H9 (cell line): ENCODE measurements at regions not wholly inside any gene's neighbourhood (a gene's known extent, or its start where the extent isn't known, plus 50 kb on each side); places are given as distances from the start of the nearest gene placed in this dataset.

Experiments used
- DNase-seq: peaks from one replicate; pipeline ENCODE4 v3.0.0-alpha.2; 2017
- H2AFZ ChIP-seq: one replicate; pipeline ENCODE4 v1.6.1; 2013; ENCODE audit warnings: mild to moderate bottlenecking, low read length, control low read depth, moderate library complexity
- H2AK5ac ChIP-seq: 2 replicates; pipeline ENCODE4 v1.6.1; 2013; ENCODE audit warnings: low read length, control low read depth, mixed read lengths; ENCODE audit not compliant: insufficient read length
- H2BK120ac ChIP-seq: one replicate; pipeline ENCODE4 v1.6.1; 2013; ENCODE audit warnings: low read depth, mild to moderate bottlenecking, low read length, control low read depth, inconsistent platforms; ENCODE audit not compliant: poor library complexity, severe bottlenecking
- H2BK12ac ChIP-seq: 2 replicates; pipeline ENCODE4 v1.6.1; 2013; ENCODE audit warnings: low read length, control low read depth, mixed read lengths, low read depth; ENCODE audit not compliant: insufficient read length
- H2BK15ac ChIP-seq: 2 replicates; pipeline ENCODE4 v1.6.1; 2013; ENCODE audit warnings: low read depth, low read length, control low read depth
- H2BK20ac ChIP-seq: one replicate; pipeline ENCODE4 v1.6.1; 2013; ENCODE audit warnings: low read depth, mild to moderate bottlenecking, low read length, control low read depth, inconsistent platforms; ENCODE audit not compliant: poor library complexity, severe bottlenecking
- H2BK5ac ChIP-seq: 2 replicates; pipeline ENCODE4 v1.6.1; 2013; ENCODE audit warnings: low read length, control low read depth, mixed read lengths; ENCODE audit not compliant: insufficient read length
- H3K14ac ChIP-seq: 2 replicates; pipeline ENCODE4 v1.6.1; 2013; ENCODE audit warnings: low read length, control low read depth; ENCODE audit not compliant: insufficient read depth
- H3K18ac ChIP-seq: 2 replicates; pipeline ENCODE4 v1.6.1; 2013; ENCODE audit warnings: low read depth, mild to moderate bottlenecking, mixed read lengths, low read length, control low read depth; ENCODE audit not compliant: insufficient read length
- H3K23ac ChIP-seq: 2 replicates; pipeline ENCODE4 v1.6.1; 2013; ENCODE audit warnings: low read length, control low read depth, mixed read lengths, low read depth; ENCODE audit not compliant: insufficient read length
- H3K23me2 ChIP-seq: 2 replicates; pipeline ENCODE4 v1.6.1; 2013; ENCODE audit warnings: low read depth, mild to moderate bottlenecking, mixed read lengths, low read length, control low read depth; ENCODE audit not compliant: insufficient read length, poor library complexity, severe bottlenecking
- H3K27ac ChIP-seq: 2 replicates; pipeline ENCODE4 v1.5.1; 2013; ENCODE audit warnings: low read length, control low read depth, mixed read lengths, low read depth; ENCODE audit not compliant: insufficient read length
- H3K27me3 ChIP-seq: 2 replicates; pipeline ENCODE4 v1.6.1; 2013; ENCODE audit warnings: low read length, control low read depth, inconsistent platforms; ENCODE audit not compliant: insufficient read depth
- H3K4ac ChIP-seq: 2 replicates; pipeline ENCODE4 v1.6.1; 2013; ENCODE audit warnings: low read depth, mild to moderate bottlenecking, control low read depth, inconsistent platforms, low read length, moderate library complexity
- H3K4me1 ChIP-seq: 2 replicates; pipeline ENCODE4 v1.6.1; 2013; ENCODE audit warnings: low read length, control low read depth, inconsistent platforms; ENCODE audit not compliant: insufficient read depth
- H3K4me2 ChIP-seq: 2 replicates; pipeline ENCODE4 v1.6.1; 2013; ENCODE audit warnings: low read length, control low read depth, mixed read lengths; ENCODE audit not compliant: insufficient read length, insufficient read depth
- H3K56ac ChIP-seq: 2 replicates; pipeline ENCODE4 v1.6.1; 2013; ENCODE audit warnings: low read depth, mild to moderate bottlenecking, mixed read lengths, low read length, control low read depth; ENCODE audit not compliant: insufficient read length
- H3K79me1 ChIP-seq: 2 replicates; pipeline ENCODE4 v1.6.1; 2013; ENCODE audit warnings: low read depth, mild to moderate bottlenecking, moderate library complexity, low read length, control low read depth, inconsistent platforms; ENCODE audit not compliant: insufficient read depth, poor library complexity, severe bottlenecking
- H3K79me2 ChIP-seq: 2 replicates; pipeline ENCODE4 v1.6.1; 2013; ENCODE audit warnings: low read length, control low read depth, inconsistent platforms; ENCODE audit not compliant: insufficient read depth
- H3K9ac ChIP-seq: 2 replicates; pipeline ENCODE4 v1.6.1; 2013; ENCODE audit warnings: low read length, control low read depth, mixed read lengths; ENCODE audit not compliant: insufficient read length; ENCODE audit errors: extremely low read depth
- H3K9me3 ChIP-seq: one replicate; pipeline ENCODE4 v1.6.1; 2013; ENCODE audit warnings: low read depth, low read length, inconsistent platforms; ENCODE audit not compliant: control insufficient read depth
- H3T11ph ChIP-seq: one replicate; pipeline ENCODE4 v1.6.1; 2013; ENCODE audit warnings: mild to moderate bottlenecking, low read length, control low read depth, inconsistent platforms
- H4K20me1 ChIP-seq: one replicate; pipeline ENCODE4 v1.6.1; 2013; ENCODE audit not compliant: control insufficient read depth, insufficient read length, insufficient read depth
- H4K5ac ChIP-seq: 2 replicates; pipeline ENCODE4 v1.6.1; 2013; ENCODE audit warnings: low read depth, mild to moderate bottlenecking, mixed read lengths, low read length, control low read depth; ENCODE audit not compliant: insufficient read length
- H4K8ac ChIP-seq: replicated peaks from 2 replicates; pipeline ENCODE4 v1.6.1; 2013; ENCODE audit warnings: low read length, control low read depth, mixed read lengths, low read depth; ENCODE audit not compliant: insufficient read length
- H4K91ac ChIP-seq: 2 replicates; pipeline ENCODE4 v1.6.1; 2013; ENCODE audit warnings: low read depth, mild to moderate bottlenecking, moderate library complexity, mixed read lengths, low read length, control low read depth; ENCODE audit not compliant: insufficient read length
- H3K27ac Mint-ChIP-seq, 3 experiments: 2 replicates in 2 of 3; 3 replicates in 1 of 3; pipeline ENCODE4 v1.8.0; 2020 to 2021; ENCODE audit warnings: mixed read lengths in 3 of 3, mild to moderate bottlenecking in 1 of 3, moderate library complexity in 1 of 3
- H3K27me3 Mint-ChIP-seq: 2 replicates; pipeline ENCODE4 v1.8.0; 2021; ENCODE audit warnings: low read depth, mild to moderate bottlenecking, moderate library complexity, mixed read lengths
- H3K36me3 Mint-ChIP-seq, 3 experiments: 2 replicates in 2 of 3; 3 replicates in 1 of 3; pipeline ENCODE4 v1.8.0; 2020 to 2021; ENCODE audit warnings: low read depth in 3 of 3, mixed read lengths in 3 of 3; ENCODE audit not compliant: insufficient read depth in 1 of 3
- H3K4me1 Mint-ChIP-seq, 2 experiments: 2 replicates each; pipeline ENCODE4 v1.8.0; 2020; ENCODE audit warnings: mixed read lengths in 2 of 2
- H3K4me3 Mint-ChIP-seq, 2 experiments: 2 replicates in 1 of 2; 3 replicates in 1 of 2; pipeline ENCODE4 v1.8.0; 2020 to 2021; ENCODE audit warnings: mild to moderate bottlenecking in 2 of 2, mixed read lengths in 2 of 2, moderate library complexity in 1 of 2
- H3K9me3 Mint-ChIP-seq, 2 experiments: 2 replicates in 1 of 2; 3 replicates in 1 of 2; pipeline ENCODE4 v1.8.0; 2020; ENCODE audit warnings: mild to moderate bottlenecking in 2 of 2, mixed read lengths in 2 of 2, moderate library complexity in 1 of 2
- WGBS: extraction: QIAGEN DNeasy Blood & Tissue Kit; methylation state at CpG from one replicate; pipeline ENCODE4 v1.1.7; 2013; ENCODE audit warnings: missing lambda C conversion rate, low lambda C conversion rate, mixed read lengths; ENCODE audit not compliant: insufficient read length; ENCODE audit errors: extremely low coverage; 5-methylcytosine and 5-hydroxymethylcytosine counted together
- TF ChIP-seq, protein P1 (sequence below): fragments of 200-600 bp; sonication (generic); conservative IDR thresholded peaks from 3 replicates; pipeline ENCODE4 v1.8.0; 2021; ENCODE audit warnings: antibody characterized with exemption, mild to moderate bottlenecking

DNA sequence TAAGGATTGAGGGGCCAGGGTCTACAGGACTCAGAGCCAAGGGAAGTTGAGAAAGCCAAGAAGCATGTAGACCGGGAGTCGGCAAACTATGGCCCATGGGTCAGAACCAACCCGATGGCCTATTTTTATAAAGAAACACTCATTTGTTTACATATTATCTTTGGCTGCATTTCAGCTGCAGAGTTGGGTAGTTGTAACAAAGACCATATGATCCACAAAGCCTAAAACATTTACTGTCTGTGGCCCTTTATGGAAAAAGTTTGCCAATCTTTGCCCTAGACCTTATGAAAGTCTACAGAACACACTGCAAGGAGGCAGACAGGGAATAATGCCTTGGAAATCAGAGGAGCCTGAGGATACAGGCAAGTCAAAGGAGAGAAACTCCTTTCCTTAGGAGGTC is 63.2 kb upstream of the MNS1 start:
- H2BK5ac ChIP-seq: no peak overlapping the region
- no peak overlapping the region for H3K23ac ChIP-seq
- H3K56ac ChIP-seq: no peak overlapping the region
- no peak overlapping the region for H2BK15ac ChIP-seq
- H2BK20ac ChIP-seq: no peak overlapping the region
- no peak overlapping the region for H4K5ac ChIP-seq
- no peak overlapping the region for H3K27ac ChIP-seq
- H3K4me2 ChIP-seq: no peak overlapping the region
- H3K4me3 Mint-ChIP-seq: no peak overlapping the region
- H3K9ac ChIP-seq: no peak overlapping the region
- no peak overlapping the region for H3K4ac ChIP-seq
- no peak overlapping the region for H2BK120ac ChIP-seq
- no peaks in the 10 kb centered on the region for H3K79me2 ChIP-seq
- no peak overlapping the region for H4K8ac ChIP-seq
- H3T11ph ChIP-seq: no peak overlapping the region
- H3K9me3 Mint-ChIP-seq: no peaks in the 10 kb centered on the region; a peak in 1 of 5 replicates
- no peak overlapping the region for H3K27ac Mint-ChIP-seq
- no peaks in the 10 kb centered on the region for H4K20me1 ChIP-seq
- H3K14ac ChIP-seq: no peak overlapping the region
- no peaks in the 10 kb centered on the region for H3K9me3 ChIP-seq
- no peak overlapping the region for H4K91ac ChIP-seq
- no peaks in the 10 kb centered on the region for H3K27me3 ChIP-seq
- no peaks in the 10 kb centered on the region for H3K79me1 ChIP-seq
- no CpG with 5 or more reads among the region's 3 CpGs for WGBS
- no peak overlapping the region for H2AK5ac ChIP-seq
- no peaks in the 10 kb centered on the region for H3K36me3 Mint-ChIP-seq
- peaks cover 2% of the 10 kb centered on the region; the same call in 1 of the 2 replicates for H3K27me3 Mint-ChIP-seq
- no peaks in the 10 kb centered on the region for H3K23me2 ChIP-seq
- peaks cover 0 to 8% of the 10 kb centered on the region in 2 experiments; a peak in 2 of 4 replicates for H3K4me1 Mint-ChIP-seq
- no peaks in the 10 kb centered on the region for H3K4me1 ChIP-seq
- no peak overlapping the region for H3K18ac ChIP-seq
- no peak overlapping the region for H2BK12ac ChIP-seq
- no peak overlapping the region for H2AFZ ChIP-seq
- TF ChIP-seq, protein P1, sequence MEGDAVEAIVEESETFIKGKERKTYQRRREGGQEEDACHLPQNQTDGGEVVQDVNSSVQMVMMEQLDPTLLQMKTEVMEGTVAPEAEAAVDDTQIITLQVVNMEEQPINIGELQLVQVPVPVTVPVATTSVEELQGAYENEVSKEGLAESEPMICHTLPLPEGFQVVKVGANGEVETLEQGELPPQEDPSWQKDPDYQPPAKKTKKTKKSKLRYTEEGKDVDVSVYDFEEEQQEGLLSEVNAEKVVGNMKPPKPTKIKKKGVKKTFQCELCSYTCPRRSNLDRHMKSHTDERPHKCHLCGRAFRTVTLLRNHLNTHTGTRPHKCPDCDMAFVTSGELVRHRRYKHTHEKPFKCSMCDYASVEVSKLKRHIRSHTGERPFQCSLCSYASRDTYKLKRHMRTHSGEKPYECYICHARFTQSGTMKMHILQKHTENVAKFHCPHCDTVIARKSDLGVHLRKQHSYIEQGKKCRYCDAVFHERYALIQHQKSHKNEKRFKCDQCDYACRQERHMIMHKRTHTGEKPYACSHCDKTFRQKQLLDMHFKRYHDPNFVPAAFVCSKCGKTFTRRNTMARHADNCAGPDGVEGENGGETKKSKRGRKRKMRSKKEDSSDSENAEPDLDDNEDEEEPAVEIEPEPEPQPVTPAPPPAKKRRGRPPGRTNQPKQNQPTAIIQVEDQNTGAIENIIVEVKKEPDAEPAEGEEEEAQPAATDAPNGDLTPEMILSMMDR: no peak
- no peak for DNase-seq
